ENCODE measurements at regions not wholly inside any gene's neighbourhood (a gene's known extent, or its start where the extent isn't known, plus 50 kb on each side); places are given as distances from the start of the nearest gene placed in this dataset.

DNA sequence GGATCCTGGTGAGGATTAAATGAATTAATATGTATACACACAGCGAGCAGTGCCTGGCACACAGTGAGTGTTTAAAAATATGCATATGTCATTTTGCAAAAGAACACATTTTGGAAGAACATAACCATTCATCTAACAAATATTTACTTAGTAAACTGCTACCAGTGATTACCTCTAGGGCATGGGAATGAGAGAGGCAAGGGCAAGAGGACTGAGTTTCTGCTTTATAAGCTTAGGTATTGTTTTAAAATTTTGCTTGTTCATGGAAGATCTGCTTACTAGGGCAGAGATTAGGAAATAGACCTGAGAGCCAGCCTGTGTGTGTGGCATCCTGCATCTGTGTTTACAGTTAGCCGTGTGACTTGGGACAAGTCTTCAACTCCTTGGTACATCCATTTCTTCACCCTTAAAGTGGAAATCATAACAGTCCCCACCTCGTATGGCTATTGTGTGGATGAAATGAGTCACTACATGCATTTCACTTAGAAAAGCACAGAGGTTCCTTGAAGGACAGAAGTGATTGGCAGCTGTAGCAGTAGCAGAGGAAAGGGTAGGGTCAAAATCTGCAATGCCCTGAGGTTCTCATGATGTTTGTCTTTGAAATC, 198.5 kb upstream of the FMN2 start:
- DNase-seq, result no peak

DNA sequence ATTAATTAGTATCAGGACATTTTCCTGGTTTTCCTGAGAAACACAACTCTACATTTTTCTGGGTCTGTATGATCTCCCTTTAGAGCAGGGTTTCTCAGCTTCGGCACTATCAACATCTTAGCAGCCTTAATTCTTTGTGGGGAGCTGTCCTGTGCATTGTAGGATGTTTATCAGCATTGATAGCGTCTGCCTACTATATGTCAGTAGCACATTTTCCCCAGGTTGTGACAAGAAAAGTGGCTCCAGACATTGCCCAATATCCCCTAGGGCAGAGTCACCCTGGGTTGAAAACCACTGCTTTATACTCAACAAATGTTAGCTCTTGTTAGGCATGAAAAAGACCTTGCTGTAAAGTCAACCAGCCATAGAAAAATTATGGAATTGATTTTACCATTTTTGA, 195.1 kb upstream of the FMN2 start:
- DNase-seq, result no peak

DNA sequence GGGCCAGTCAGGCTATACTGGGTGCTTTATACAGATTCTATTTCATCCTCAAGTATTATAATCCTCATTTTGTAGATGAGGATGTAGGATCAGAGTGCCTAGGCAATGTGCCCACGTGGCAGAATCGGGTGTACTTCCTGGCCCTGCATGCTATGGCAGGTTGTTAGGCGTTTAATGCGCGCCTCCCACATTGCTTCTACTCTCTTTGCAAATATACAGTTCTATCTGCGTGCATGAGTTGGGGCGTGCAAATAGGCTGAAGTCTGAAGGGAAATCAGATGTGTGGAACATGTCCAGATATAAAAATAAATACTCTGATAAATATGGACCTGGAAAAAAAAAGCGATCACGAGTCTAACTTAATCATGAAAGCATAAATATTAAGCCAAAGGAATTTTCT, 194.7 kb upstream of the FMN2 start:
- DNase-seq, result no peak

DNA sequence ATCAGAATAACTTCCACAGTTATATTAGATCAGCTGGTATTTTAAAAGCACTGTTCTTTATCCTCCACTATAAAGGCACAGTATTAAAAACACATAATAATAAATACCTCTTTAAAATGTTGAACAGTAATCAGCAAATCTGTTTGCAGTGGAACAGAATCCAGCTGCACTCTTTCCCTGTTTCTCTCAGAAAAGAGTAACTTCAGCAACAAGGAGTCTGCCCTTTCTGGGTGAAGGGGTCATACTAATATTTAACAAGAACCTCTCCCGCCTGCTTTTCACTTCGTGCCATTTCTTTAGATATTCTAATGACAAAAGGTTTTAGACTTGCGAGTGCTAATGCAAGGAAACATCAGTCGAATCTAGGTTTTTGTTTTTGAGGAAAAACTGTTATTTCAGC, 194.2 kb upstream of the FMN2 start:
- no peak for DNase-seq

DNA sequence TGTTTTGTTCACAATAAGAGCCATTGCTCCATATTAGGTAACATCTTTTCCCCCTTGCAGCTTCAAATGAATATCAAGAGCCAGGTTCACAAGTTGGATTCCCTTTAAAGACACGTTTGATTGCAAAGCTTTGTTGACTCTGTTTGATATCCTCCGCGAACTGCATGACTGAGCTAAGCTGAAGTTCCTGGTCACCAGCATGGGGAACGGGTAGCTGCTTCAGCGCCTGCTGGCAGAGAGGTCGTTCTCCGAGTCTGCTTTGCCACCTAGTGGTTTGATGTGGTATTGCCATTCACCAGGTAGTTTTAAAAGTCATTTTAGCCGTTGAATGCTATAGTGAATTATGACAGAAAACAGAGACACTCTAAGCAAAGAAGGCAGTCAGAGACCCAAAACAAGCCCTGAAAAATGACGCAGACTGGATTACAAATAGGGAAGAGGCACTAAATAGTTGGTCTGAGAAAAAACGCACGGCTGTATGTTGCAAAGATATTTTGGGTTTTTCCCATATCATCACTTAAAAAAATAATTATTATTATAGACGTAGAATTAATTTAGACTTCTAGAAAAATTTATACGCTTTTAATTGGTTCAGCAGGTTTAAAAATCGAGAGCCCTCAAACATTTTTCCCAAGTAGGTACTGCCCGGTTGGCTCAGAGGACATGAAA, 193.5 kb upstream of the FMN2 start:
- peak; percentile 83 for DNase-seq

DNA sequence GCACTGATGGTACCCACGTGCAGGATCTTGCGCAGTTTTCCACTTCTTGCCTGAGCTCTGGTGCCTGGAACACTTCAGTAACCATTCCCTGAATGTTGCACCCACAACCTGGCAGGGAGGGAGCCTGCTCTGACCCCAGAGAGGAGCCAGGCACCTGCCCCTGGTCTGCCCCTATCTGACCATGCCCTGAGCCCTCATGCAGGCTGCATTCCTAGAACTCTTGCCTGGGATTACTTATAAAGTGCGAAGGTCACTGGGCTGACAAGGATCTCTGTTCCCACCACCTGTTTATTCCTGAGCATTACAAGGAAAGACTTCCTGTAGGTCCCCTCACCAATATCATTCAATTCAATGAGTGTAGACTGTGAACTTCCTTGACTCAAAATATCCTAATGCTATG, 191.9 kb upstream of the FMN2 start:
- DNase-seq, result no peak

DNA sequence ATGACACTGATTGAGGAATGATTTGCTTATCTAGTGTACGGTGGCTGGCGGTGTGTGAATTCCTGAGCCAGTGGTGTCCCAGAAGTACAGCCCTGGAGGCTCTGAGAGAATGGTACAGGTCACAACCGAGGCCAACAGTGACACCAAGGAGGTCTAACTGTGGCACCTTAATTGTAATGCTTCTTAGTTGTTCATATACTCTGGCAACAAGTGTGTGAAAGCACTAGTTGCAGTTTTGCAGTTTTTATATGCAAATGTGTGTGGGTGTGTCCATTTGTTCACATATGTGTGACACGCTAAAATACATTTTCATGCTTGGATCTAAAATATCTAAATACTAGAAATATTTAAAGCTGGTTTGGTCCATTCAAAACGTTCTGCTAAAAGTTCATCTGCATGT, 185.3 kb upstream of the FMN2 start:
- no peak for DNase-seq

DNA sequence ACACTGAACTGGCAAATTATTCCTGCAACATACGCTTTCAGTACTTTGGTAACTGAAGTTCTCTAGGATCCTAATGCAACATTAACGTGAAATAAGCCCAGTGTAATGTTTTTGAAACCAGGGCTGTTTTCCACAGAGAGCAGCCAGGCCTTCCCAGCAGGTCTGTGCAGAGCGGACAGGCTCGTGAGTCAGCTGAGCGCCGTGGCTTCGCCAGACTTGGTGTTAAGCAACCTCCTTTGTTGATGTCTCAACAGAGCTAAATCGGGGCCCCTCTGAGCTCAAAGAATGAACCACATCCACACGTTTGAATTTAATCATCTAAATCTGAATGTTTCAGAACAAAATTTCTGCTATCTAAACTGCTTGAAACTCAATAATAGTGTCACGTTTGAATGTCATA, 181.8 kb upstream of the FMN2 start:
- no peak for DNase-seq

DNA sequence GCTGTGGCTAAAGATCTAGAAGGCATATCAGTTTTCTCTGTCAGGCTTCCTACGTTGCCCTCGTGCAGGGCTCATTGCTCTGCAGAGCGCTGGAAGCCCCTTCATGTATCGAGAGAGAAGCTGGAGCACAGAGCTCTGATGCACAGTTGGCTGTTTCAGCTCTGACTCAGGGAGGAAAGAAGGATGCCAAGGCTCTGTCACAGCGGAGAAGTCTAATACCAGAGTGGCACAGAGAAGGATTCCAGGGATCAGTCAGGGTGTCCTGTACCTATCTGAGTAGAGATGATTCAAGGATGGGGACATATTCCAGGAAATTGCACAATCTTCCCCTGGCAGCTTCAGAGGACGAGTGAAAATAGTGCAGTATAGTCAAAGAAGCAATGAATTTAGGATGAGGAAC, 179.2 kb upstream of the FMN2 start:
- DNase-seq, result no peak

DNA sequence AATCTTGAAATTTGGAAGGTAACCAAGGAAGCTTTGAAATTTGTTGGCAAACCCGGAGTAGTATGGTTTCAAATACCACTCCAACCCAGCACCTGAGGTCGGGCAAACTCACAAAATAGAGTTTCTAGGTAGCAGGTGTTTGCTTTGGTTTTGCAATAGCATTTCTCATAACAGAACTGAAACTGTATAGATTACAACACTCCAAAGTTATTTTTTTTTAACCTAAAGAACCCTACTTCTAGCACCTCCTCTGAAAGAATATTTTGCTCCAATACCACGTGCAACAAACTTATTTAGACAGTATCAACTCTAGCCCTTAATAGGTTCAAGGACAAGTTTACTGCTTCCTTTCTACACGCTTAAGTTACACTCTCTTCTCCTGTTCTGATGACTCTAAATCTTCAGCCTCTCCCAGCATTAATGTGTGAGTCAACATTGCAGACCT, 178.5 kb upstream of the FMN2 start:
- no peak for DNase-seq

DNA sequence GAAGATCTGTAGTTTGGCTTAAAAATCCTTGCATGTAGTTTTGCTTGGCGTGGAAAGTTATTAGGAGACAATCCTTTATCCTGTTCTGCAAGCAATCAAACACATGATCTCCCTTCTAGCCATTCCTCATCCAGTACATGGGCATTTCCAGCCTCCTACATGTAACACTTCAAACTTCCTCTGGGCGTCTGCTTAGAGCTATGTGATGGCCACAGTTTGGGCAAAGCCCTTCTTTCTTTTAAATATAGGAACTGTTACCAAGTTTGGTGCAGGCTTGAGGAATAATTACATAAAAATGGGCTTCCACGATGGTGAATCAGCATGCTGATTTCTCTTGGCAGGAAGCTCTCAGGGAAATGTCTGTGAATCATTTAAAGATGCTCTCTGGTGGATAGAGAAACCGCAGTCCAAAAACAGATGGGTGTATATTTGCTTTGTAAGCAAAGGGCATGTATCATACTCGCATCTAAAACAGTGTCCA, 176.9 kb upstream of the FMN2 start:
- peak; percentile 53 for DNase-seq

DNA sequence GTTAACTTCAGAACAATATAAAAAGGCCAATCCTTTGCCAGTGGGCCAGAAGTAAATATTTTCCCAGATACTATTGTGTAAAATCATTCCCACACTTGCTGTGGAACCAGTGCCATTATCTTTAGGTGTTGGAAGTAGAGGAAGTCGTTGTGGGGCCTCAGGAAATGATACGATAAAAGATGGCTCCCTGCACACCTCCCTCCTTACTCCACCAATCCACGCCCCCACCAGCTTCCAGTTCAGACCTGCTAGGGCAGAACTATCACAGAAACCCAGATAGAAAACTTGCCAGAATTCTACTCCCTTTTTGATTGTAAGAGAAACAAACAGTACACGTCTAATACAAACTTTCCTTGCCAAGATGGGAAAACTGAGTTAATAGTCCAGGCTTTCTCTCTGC, 173.0 kb upstream of the FMN2 start:
- no peak for DNase-seq

DNA sequence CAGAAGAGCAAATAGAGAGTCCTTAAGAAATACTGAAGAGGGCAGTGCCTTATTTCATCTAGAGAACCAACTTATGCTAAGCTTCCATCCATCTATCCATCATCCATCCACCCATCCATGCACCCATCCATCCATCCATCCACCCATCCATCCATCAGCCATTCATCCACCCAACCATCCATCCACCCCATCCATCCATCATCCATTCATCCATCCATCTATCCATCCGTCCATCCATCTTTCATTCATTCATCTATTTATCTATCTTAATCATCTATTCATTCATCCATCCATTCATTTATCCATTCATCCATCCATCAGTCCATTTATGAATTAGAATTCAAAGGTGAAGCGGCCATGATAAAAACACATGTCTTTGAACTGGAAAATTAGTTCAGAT, 171.5 kb upstream of the FMN2 start:
- no peak for DNase-seq

DNA sequence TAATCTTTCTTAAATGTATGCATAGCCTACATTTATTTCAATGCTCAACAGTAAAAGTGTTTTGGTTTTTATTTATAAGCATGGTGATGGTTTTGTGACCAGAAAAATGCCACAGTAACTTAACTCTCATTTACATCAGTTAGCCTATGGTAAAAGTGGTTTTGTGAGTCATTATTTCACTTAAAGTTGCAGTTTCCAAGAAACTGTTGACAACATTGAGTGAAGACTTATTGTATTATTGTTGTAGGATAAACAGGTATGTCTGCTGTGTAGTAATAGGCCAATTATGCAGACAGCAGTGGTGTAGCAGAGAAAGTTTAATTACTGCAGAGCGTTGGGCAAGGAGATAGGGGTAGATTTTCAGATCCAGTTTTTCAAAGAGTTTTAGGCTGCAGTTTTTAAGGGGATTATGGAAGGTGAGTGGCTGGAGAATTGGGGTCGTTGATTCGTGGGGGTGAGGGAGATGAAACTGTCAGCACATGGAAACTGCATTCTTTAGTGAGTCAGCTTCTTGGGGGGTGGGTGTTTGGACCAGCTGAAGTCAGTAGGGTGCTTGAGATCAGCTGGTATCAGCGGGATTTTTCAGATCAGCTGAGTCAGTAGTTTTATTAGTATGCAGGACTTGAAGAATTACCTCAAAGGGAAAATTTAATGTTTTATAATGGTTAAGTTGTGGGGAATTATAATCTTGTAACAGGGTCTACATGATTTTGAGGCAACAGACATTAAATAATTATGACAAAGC, 168.7 kb upstream of the FMN2 start:
- DNase-seq, result no peak

DNA sequence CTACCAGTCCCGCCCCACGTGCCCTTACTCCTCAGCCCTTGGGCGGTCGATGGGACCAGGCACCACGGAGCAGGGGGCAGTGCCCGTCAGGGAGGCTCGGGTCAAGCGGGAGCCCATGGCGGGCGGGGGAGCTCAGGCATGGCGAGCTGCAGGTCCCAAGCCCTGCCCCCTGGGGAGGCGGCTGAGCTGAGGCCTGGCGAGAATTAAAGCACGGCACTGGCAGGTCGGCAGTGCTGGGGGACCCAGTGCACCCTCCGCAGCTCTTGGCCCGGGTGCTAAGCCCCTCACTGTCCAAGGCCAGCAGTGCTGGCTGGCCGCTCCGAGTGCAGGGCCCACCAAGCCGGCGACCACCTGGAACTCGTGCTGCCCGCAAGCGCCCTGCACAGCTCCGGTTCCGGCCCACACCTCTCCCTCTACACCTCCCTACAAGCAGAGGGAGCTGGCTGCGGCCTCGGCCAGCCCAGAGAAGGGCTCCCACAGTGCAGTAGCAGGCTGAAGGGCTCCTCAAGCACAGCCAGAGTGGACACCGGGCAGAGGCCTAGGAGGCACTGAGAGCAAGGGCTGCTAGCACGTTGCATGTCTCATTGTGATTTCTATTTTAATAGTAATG, 166.8 kb upstream of the FMN2 start:
- DNase-seq, result no peak

DNA sequence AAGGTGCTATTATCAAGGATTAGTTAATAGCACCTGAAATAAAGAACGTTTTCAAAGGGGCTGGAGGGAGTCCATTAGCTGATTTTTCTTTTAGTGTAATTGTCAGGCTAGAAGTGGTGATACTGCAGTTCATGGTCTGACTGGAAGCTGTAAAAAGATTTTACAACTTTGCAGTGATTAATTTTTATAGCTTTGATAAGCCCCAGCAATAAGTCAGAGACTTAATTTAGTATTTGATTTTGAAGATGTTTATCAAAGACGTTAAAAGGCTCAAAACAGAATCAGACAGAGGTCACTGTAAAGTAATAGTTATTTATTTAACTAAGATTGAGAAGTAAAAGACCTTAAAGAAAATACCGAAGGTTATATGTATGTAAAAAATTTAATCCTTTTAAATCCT, 165.5 kb upstream of the FMN2 start:
- DNase-seq, result no peak

DNA sequence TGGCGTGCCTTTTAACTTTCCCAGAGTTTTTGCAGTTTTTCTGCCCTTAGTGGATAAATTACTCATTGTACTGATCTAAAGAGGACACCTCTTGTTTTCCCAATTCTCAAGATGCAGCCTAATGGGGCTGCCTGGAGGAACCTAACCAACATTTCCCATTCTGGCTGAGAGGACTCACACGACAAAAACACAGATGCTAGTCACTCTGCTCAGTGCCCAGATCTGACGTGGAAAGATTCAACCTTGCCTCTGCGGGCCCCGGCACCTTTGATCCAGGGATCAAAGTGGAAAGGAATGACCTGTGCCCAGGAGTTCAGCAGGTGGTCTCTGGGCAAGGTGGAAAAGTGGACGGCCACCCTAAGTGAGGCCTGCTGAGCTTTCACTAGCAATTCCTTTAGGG, 162.4 kb upstream of the FMN2 start:
- DNase-seq, result no peak

DNA sequence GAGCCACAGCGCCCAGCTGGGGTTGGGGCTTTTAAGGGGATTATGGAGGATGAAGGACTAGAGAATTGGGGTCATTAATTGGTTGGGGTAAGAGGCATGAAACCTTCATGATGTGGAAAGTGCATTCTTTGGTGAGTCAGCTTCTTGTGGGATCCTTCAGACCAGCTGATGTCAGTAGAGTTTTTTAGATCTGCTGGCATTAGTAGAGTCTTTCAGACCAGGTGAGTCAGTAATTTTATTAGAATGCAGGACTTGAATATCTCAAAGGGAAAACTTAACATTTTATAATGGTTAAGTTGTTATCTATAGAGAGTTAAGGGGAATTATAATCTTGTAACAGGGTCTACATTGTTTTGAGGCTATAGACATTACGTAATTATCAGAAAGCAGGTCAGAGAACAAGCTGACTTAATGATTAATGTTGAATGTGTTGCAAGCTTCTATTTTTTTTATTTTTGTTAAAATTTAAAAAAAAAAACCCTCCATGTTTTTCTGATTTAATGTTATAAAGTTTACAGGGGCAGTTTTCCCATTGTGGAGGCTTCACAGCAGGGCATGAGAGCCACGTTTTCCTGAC, 160.9 kb upstream of the FMN2 start:
- no peak for DNase-seq

DNA sequence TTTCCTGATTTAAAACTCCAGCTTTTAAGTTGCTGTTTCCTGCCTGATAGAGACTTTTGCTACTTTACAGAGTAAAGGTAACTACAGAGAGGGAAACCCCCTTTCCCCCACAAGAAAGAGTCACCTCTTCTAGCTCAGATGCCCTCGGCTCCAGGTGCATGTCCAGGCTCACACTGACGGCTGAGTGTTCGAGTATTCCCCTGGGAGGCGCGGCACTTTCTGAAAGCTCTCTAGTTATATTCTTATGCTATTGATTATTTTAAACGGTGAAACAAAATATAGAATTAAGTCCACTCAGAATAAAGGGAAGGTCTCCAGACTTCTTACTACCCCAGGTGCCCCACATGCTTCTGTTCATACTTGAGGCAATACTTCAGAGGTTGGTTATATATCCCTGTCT, 160.3 kb upstream of the FMN2 start:
- DNase-seq, result no peak

DNA sequence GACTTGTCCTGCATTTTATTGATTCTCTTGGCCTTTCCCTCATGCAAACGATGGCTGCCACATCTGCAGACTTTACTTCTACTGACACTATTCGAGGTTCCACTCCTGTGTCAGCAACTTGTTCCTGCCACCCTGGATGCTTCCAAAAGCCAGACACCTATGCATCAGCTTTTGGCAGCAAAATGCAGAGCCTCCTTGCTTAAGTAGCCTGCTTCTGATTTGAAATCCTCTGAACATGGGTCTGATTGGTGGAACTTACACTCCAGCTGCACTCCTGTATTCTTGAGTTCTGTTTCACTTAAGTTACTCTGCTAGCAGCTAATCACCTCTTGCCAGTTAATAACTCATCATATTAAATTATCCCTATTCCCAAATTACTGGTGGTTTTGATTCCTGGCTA, 152.1 kb upstream of the FMN2 start:
- no peak for DNase-seq

DNA sequence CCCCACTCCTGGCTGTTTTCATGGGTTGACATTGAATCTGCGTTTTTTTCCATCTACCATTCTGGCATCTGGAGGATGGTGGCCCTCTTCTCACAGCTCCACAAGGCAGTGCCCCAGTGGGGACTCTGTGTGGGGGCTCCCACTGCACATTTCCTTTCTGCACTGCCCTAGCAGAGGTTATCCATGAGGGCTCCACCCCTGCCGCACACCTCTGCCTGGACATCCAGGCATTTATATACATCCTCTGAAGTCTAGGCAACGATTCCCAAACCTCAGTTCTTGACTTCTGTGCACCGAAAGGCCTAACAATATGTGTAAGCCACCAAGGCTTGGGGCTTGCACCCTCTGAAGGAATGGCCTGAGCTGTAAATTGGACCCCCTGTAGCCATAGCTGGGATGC, 147.9 kb upstream of the FMN2 start:
- DNase-seq, result no peak

DNA sequence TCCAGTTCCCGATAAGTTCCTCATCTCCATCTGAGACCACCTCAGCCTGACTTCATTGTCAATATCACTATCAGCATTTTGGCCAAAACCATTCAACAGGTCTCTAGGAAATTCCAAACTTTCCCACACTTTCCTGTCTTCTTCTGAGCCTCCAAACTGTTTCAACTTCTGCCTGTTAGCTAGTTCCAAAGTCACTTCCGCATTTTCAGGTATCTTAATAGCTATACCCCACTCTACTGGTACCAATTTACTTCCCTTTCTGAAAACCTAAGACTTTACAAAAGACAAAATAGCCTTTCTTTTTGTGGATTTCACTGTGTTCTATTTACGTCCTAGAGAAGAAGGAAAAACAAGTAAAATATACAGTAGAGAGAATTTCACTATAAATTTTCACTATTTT, 147.0 kb upstream of the FMN2 start:
- DNase-seq, result no peak

DNA sequence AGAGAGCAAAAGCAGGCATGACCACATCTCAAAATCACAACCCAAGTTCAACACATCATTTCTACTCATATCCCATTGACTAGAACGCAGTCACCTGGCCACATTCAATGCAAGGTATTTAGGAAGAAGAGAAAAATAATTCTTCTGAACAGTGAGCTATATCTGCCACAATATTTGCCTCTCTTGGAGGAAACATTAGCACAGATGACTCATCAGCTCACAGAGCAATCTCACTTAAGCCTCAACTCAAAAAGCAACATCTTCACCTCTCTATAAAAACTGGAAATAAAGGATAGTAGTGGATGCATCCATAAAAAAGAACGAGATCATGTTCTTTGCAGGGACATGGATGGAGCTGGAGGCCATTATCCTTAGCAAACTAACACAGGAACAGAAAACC, 143.9 kb upstream of the FMN2 start:
- no peak for DNase-seq
